GM12875 (cell line): ENCODE measurements at regions not wholly inside any gene's neighbourhood (a gene's known extent, or its start where the extent isn't known, plus 50 kb on each side); places are given as distances from the start of the nearest gene placed in this dataset.

Experiments used
- H3K4me3 ChIP-seq: one replicate; pipeline ENCODE4 v1.5.1; 2011; ENCODE audit warnings: low read depth, low read length, control low read depth
- TF ChIP-seq, protein P1 (sequence below): IDR thresholded peaks from 2 replicates; pipeline ENCODE4 v1.5.1; 2011; ENCODE audit warnings: low read depth, mild to moderate bottlenecking, control low read depth, inconsistent platforms, low read length, moderate library complexity, borderline replicate concordance; ENCODE audit not compliant: insufficient read depth

DNA sequence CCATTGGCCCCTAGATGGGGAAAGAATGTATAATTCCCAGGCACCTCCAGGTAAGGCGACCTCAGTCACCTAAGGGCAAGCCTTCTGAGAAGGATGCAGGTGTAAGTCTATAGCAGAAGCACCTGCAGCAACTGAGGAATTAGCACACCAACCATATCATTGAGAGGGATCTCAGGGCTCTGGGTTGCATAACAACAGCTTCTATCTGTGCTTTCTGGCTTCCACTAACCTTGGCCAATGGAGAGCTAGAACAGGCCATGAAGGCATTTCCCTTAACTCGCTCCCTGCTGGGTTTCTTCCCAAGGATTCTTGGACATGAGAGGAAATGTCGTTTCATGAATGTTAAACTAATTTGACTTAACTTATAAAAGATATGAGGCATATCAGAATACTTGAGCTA lies 177.8 kb upstream of the GK2 start:
- H3K4me3 ChIP-seq, result no peak overlapping the region
- TF ChIP-seq, protein P1, sequence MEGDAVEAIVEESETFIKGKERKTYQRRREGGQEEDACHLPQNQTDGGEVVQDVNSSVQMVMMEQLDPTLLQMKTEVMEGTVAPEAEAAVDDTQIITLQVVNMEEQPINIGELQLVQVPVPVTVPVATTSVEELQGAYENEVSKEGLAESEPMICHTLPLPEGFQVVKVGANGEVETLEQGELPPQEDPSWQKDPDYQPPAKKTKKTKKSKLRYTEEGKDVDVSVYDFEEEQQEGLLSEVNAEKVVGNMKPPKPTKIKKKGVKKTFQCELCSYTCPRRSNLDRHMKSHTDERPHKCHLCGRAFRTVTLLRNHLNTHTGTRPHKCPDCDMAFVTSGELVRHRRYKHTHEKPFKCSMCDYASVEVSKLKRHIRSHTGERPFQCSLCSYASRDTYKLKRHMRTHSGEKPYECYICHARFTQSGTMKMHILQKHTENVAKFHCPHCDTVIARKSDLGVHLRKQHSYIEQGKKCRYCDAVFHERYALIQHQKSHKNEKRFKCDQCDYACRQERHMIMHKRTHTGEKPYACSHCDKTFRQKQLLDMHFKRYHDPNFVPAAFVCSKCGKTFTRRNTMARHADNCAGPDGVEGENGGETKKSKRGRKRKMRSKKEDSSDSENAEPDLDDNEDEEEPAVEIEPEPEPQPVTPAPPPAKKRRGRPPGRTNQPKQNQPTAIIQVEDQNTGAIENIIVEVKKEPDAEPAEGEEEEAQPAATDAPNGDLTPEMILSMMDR, result no peak

DNA sequence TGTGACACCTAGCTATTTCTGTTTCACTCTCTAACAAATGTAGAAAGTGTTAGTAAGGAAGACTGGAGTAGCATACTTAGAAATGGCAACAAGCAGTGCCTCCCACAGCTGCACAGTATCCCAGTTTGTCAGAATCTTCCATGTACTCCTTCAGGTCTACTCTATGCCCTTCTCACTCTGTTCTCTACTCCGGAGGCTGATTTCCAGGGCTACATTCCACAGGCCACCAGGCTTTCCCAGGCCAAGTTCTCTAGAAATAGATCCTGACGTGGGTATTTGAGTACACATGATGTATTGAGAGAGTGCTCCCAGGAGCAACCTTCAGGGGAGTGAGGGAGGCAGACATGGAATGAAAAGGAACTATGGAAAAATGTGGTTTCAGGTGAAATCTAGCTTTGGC lies 177.3 kb upstream of the GK2 start:
- TF ChIP-seq, protein P1, result no peak
- H3K4me3 ChIP-seq, result no peak overlapping the region

DNA sequence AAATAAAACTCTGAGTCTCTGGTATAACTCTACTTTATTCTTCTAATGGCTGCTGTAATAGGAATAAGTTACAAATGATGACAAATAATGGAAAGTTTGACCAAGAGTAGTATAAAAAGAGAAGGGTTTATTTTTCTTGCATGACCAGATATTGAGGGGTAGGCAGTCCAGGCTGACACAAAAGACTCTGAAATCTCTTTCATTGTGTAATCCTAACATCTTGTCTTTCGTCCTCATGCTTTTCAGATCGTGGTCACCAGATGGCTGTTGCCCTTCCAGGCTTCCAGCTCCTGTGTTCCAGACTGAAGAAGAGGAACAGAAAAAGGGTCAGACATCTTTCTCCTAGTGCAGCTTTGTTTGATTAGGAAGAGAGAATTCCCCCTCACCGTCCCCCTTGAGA lies 176.9 kb upstream of the GK2 start:
- TF ChIP-seq, protein P1, result no peak

DNA sequence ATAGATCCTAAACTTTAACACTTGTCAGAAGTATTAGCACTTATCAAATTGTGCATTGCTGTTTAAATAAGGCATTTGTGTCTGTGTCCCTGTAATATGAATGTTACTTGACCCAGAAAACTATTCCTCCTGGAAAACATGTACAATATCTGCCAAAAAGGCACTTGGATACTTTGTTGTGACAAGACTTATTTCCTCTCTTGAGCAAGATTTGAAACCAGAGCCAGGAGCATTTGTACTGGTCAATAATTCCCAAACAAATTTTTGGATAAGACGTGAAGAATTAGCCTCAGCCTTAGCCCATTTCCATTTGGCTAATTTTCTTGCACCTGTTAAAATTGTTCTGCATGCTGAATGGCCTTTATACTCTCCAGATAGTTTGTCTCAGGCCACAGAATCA lies 176.3 kb upstream of the GK2 start:
- no peak overlapping the region for H3K4me3 ChIP-seq
- TF ChIP-seq, protein P1, result no peak

More for the DNA sequence above, 176.9 kb upstream of the GK2 start:
- H3K4me3 ChIP-seq, result no peak overlapping the region

DNA sequence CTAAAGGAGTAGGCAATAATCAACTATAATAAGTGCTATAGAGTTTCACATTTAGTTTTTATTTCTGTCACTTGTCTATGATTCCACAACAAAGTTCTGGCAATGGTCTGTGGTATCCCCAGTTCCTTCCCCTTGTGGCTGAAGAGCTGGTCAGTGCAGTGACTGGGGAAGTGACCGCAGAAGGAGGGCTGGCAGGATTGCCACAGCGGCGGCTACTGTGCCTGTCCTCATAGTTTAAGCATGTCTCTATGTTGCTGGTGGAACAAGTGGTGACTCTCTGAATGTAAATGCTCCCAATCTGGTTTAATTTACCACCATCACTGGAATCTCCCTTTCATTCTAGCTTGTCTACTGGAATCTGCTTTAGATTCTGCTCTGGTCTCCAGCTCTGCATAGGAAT lies 170.6 kb upstream of the GK2 start:
- no peak overlapping the region for H3K4me3 ChIP-seq
- TF ChIP-seq, protein P1, result no peak

DNA sequence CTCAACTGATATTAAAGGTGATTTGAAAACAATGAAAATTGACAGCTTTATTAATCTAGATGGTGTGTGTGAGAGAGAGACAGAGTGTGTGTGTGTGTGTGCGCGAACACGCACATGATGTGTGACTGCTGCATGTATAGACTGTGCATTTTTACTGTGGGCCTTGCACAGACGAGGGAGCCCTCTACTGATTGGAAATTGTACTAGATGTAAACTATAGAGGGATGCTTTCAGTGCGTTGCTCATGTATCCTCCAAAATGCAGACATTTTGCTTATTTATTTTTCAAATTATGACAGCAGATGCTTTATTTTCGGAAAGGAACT lies 168.4 kb upstream of the GK2 start:
- TF ChIP-seq, protein P1, result peak; percentile 25; the same call in 1 of the 2 replicates
- no peak overlapping the region for H3K4me3 ChIP-seq

DNA sequence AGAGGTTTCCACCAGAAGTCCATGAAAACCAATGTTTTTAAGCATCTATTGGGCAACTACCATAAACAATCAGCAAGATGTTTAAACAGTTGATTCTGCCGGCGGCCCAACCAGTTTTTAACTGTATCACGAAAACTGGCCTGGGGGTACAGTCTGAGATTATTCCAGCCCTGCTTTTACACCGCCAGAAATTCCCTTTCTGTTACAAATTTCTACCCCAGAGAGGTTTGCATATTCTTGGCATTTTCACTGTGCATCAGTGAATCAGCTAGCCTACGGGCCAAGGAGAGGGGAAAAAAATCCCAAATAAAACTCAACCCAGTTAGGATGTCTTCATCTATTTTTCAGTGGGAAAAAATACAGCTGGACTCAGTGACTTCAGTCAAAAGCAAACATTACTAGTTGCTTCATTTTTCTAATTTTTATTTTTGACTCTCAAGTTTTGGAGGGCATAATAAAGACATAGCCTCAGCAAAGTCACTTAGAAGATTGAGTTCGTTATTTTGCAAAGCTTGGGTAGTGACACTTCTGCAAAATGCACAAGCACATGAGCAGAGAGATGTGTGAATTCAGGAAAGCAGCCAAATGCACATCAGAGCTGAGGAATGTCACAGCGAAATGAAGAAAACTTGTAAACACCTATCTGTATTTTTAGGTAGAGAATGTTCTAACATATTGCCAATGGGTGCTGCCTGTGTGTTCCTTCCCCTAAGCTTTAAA lies 167.8 kb upstream of the GK2 start:
- TF ChIP-seq, protein P1, result no peak
- no peak overlapping the region for H3K4me3 ChIP-seq
